ENCODE measurements at regions not wholly inside any gene's neighbourhood (a gene's known extent, or its start where the extent isn't known, plus 50 kb on each side); places are given as distances from the start of the nearest gene placed in this dataset.
"Not testable (repeated sequence)": the region's sequence is repeated elsewhere in the genome, so short reads cannot be mapped to it uniquely, and the experiment has no call there.

DNA sequence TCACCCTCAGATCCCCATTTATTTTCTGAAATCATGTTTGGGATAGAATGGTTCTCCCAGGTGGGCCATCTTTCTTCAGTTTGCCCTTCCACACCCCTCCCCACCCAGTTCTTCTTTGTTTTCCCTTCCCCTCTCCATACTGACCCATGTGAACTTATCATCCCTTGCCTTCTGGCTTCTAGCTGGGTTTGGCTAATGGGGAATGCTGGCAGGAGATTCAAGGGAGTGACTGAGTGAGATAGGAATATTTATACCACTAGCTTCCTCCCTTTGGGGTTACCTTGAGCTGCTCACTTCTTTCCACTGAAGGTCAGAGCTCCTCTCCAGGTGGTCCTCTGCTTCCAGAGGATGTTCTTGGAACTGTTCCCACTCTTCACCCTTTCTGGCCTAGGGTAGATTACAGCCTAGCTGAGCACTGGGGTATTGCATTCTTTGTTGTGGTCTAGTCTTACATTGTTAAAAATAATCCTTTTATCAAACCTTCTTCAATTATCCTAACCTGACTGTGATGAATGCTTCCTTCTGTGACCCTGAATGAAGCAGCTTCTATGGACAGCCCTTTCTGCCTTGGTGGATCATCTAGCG, 88.3 kb upstream of the ATP2B1 start:
- DNase-seq = no peak

DNA sequence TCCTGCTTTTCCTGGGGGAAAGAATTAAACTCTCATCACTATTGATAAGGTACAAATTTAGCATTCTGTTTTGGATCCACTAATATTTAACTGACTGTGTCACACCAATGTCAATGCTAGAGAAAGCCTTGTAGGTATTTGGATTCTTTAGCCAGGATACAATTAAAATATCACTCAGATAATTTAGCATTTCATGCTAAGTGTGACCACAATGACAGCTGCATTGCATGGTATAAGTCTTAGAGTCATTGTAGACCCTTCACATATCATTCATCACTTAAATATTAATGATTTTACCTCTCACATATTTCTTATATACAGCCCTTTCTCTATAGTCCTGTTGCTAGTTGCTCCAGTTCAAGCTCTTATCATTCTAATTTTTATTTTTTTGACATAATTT, 85.3 kb upstream of the ATP2B1 start:
- DNase-seq = no peak

DNA sequence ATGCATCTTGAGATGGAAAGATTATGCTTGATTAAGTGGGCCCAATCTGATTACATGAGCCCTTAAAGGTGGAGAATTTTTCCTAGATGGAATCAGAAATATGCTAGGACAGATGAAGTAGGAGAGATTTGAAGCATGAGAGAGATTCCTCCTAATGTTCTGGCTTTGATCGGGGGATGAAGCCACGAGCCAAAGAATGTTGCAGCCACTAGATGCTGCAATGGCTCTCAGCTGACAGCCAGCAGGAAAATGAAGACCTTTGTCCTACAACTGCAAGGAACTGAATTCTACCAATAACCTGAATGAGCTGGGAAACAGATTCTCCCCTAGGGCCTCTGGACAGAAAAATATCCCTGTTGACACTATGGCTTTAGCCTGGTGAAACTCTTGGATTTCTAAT, 82.6 kb upstream of the ATP2B1 start:
- DNase-seq = no peak

DNA sequence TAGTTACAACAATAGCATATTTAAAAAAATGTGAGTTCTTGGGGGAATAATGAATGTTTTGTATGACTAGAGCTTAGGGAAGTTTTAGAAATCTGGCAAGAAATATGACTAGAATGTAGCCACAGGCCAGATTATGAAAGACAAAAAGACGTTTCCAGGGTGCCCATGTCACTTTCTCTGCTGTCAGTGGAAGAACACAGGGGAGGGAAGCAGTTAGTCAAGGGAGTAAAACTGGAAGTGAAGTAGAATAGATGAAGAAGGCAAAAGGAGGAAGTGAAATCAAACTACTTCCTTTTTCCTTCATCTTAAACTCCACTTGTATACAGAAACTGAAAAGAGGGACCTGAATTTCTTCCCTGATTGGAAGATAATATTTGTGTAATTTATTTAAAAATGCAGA, 81.2 kb upstream of the ATP2B1 start:
- DNase-seq = peak; percentile 39

DNA sequence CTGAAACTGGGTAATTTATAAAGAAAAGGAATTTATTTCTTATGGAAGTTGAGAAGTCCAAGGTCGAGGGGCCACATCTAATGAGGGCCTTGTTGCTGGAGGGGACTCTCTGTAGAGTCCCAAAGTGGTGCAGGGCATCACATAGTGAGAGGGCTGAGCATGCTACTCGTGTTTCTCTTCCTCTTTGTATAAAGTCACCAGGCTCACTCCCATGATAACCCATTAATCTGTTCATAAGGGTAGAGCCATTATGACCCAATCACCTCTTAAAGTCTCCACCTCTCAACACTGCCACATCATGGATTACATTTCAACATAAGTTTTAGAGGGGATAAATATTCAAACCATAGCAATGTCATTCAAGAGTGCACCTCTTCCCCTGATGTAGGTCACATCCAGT, 79.1 kb upstream of the ATP2B1 start:
- DNase-seq = no peak

DNA sequence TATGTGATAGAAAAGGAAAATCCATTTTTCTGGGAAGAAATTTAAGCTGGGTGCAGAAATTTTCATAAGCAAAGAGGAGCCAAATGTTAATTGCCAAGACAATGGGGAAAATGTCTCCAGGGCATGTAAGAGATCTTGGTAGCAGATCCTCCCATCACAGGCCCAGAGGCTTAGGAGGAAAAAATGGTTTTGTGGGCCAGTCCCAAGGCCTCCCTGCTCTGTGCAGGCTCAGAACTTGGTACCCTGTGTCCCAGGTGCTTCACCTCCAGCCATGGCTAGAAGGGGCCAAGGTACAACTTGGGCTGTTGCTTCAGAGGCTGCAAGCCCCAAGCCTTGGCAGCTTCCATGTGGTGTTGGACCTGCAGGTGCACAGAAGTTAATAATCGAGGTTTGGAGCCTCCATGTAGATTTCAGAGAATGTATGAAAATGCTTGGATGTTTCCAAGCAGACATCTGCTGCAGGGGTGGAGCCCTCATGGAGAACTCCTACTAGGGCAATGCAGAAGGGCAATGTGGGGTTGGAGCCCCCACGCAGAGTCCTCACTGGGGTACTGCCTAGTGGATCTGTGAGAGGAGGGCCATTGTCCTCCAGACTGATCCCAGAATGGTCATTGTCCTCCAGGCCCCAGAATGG, 77.7 kb upstream of the ATP2B1 start:
- DNase-seq = no peak

DNA sequence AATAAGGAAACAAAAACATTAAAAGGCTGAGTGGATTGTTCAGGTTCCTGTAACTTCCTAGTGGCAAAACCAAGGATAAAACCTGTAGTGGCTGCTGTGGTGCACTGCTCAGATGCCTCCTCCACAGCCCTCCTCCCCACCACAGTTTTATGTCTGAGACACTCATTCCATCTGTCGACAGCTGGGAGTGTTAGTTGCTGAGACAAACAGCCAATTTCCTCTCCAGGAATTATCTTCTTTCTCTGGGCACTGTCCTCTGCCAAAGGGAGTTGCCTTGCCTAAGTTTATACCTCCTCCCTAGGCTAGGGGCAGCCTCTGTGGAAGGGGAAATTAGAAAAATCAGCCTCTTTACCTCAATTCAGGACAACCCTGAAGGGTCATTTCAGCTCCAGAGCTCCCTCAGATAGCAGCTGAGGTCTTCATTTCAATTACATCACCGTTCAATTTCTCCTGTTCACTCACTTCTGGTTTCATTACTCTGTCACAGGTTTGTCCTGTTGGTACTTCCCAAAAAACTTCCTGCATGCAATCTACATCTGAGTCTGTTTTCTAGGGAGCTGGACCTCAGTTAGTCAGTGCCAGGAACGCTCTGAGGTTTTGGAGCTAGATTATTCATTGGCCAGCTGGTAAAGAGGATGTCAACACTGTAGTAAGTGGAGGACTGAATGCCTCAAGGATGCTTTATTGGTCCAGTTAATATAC, 74.9 kb upstream of the ATP2B1 start:
- DNase-seq = peak; percentile 59

DNA sequence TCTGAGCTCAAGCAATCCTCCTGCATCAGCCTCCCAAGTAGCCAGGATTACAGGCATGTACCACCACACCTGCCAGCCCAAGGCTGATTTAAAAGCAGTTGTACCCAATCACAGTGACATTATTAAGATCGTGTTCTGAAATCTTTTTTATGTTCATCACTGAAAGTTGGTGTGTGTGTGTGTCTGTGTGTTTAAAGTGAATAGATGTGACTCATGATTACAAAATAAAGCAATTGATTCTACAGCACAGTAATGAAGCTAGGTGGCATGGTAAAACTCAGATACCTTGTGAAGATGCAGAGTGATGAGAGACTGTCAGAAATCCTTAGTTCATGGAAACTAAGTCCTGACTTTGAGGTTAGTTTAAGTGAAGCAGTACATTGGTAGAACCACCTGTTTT, 74.2 kb upstream of the ATP2B1 start:
- DNase-seq = no peak

DNA sequence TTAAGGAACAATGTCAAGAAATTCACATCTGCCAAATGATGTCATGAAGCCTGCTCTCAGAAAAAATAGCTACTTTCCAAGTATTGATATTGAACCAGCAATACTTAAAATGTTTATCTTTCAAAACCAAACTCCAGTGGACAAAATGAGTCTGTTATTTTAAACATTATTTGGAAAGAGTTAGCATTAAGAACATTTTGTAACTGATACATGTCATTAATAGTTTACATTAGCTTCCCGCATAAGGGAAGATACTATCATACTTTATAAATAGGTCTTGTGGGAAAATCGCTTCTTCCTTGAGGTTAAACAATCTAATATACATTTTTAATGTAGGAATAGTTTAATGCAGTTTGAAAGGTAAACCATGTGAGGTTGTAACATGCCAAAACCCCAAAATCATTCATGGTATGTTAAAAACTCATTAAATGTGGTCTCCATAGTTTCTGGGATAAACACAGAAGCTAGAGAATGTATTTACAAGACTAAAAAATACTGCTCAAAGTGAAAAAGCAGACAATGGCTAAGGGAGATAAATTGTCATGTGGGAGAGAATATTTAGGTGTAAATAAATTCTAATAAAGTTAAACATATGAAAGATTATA, 73.4 kb upstream of the ATP2B1 start:
- peak; percentile 46 for DNase-seq

DNA sequence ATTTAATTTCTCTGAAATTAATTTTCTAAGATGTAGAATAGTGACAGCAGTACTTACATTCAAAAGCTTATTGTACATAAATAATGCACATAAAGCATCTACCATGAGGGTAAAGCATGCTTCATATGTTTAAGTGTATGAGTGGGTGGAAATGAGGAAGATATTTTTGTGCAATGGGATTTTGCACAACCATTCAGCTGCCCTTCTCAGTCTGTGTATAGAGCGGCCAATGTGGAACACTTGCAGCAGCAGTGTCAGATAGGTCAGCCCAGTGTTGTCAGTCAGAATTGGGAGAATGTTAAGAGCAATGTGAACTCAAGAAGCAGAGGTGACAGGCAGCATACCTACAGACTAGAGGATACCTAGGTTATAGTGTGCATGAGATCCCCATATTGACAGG, 72.5 kb upstream of the ATP2B1 start:
- no peak for DNase-seq

DNA sequence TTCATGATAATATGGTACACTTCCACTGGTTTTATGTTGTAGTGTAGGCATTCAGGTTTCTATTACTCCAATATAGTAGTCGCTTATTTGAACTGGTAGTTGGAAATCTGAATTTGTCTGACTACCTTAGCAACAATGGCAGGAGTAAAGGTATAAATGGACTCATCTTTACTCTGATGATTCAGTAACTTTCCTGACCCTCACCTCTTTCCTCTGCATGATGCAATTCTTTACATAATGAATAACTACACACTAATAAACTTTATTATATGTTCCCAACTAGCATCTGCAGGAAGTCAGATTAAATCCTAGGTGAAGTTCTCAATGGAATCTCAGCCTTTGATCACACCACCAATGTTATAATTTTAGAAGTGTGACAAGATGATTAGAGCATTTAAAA, 70.5 kb upstream of the ATP2B1 start:
- no peak for DNase-seq

DNA sequence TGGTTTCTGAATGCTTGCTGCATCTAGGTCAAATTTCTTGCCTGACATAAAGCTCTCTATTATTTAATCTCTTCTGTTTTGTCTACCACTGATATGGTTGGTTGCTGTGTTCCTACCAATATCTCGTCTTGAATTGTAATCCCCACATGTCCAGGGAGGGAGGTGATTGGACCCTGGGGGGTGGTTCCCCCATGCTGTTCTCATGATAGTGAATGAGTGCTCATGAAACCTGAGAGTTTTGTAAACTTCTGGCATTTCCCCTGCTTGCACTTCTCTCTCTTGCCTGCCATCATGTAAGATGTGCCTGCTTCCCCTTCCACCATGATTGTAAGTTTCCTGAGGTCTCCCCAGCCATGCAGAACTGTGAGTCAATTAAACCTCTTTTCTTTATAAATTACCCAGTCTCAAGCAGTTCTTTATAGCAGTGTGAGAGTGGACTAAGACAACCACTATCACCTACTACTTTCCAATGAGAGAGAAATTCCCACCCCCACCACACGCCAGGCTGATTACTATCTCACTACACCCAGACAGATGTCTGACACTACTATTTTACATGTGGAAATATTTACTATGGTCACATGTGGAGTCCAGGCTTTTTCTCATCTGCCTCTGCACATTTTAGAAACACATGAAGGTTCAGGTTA, 69.2 kb upstream of the ATP2B1 start:
- DNase-seq = no peak

DNA sequence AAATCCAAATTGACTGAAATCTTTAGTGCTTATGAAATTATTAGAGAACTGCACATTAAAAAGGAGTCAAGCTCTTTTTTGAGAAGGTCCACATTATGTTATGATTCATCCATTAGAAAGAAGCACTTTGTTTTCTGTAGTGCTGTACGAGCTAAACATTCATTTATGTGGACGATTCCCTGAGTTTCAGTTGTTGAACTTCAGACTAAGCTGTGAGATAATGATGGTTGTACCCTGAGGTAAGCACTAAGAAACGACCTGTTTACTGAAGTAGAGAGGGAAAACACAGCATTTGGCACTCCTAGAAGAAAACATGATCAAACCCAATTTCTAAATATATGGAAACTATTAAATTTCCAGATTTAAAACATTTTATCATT, 67.3 kb upstream of the ATP2B1 start:
- DNase-seq = no peak

DNA sequence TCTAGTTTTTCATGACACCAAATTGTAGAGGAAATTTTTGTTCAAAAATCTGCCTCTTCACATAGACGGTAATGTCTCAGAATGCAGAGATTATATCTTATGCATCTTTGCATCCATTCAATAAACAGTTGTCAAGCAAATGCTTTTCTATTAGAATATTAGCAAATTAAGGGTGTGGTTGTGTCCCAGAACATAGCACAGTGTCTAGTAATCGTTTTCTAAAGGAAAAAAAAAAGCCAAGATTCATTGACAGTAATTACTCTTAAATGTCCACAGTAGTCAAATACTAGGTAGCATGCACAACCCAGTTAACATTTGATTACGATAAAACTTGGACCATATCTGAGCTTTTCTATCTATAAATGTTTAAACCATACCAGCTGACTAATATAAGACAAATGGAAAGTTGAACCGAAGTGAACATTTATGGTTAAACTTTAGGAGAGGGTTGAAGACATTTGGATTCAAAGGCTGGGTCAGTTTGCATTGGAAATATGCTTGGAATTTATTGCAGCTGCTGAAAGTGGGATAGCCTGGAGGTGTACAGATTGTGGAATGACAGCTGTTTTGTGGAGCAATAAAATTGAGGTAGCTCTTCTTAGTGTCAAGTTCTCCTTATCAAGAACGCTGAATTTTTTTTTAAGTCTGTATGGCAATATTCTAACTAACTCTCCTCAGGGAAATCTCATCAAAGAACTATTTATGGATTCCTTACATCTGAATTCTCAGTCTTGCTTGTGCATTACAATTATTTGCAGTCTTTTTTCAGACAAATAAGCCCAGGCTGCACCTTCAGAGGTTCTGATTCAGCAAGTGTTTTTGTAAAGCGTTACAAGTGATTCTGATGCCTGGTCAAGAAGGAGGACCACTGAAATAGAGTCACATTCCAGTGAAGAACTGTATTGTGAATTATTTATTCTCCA, 66.7 kb upstream of the ATP2B1 start:
- DNase-seq = peak; percentile 66

DNA sequence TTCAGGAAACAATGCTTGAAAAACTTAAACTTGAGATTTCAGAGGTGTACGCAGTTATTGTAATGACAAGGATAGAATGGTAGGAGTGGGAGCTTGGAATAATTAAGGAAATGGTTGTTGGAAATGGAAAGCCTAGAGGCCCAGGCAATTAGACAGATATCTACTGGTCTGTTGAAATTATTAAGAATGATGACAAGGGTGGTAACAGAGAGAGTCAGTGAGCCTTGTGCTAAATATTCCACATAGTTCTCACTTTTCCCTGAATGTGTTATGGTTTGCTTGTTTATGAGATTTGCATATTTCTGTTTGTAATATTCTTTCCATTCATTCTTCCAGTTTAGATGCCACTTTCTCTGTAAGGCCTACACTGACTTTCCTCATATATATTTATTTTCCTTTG, 66.0 kb upstream of the ATP2B1 start:
- DNase-seq = no peak

DNA sequence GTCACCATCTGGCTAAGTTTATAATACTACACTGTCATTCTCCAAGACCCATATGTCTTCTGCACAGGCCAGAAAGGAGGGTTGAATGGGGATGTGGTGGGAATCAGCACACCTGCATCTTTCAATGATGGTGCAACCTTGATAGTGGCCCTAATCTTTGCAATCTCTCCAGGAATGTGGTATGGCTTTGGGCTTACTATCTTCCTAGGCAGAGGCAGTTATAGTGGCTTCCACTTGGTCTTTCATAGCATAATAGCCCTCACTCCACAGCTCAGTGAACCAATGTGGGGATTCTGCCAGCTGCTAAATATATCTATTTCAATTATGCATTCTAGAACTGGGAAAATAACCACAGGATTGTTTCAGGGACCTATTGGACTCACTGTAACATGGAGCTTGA, 61.8 kb upstream of the ATP2B1 start:
- DNase-seq = peak; percentile 42

DNA sequence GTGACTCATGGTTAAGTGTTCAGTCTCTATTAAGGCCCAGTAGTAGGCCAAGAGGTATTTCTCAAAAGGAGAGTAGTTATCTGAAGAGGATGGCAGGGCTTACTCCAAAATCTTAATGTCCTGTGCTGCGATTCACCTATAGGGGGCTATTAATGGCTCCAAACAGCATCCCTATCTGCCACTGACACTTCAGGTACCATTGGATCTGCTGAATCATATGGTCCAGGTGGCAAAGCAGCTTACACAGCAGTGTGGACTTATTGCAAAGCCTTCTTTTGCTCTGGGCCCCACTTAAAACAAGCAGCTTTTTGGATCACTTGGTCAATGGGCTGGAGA, 60.8 kb upstream of the ATP2B1 start:
- DNase-seq = no peak

DNA sequence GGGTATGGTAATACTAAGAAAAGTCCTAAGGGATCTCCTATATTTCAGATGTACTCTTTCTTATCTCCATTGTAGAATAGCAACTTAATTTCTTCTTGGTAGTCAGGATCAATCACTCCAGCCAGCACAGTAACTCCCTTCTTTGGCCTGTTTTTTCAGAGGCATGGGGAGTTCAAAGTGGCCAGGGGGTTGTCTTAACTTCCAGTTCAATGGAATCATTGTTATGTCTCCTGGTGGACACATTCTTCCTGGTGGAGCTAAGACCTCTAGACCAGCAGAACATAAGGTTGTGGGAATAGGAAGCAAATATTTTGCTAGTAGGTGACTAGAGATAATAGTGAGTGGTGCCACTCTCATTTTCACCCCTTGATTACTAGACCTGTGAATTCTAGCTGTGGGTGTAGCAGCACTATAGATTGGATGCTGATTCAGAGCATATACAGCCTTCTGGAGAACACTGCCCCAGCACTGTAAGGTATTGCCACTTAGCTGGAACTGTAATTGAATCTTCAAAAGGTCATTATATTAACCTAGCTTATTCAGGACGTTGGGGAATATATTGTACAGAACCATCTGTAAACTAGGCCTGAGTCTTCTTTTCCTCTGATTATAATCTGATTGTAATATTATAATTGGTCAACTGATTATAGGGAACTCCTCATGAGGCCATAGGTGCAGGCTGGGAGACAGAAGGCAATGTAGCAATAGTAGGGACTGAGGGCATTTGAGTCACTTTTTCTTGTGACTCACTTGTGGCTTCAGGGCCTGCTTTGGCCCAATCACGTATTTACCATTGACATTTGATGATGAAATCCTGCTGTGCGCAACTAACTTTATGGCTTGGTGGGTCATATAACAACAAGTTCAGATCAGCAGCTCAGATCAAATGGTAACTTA, 60.2 kb upstream of the ATP2B1 start:
- DNase-seq = peak; percentile 90

DNA sequence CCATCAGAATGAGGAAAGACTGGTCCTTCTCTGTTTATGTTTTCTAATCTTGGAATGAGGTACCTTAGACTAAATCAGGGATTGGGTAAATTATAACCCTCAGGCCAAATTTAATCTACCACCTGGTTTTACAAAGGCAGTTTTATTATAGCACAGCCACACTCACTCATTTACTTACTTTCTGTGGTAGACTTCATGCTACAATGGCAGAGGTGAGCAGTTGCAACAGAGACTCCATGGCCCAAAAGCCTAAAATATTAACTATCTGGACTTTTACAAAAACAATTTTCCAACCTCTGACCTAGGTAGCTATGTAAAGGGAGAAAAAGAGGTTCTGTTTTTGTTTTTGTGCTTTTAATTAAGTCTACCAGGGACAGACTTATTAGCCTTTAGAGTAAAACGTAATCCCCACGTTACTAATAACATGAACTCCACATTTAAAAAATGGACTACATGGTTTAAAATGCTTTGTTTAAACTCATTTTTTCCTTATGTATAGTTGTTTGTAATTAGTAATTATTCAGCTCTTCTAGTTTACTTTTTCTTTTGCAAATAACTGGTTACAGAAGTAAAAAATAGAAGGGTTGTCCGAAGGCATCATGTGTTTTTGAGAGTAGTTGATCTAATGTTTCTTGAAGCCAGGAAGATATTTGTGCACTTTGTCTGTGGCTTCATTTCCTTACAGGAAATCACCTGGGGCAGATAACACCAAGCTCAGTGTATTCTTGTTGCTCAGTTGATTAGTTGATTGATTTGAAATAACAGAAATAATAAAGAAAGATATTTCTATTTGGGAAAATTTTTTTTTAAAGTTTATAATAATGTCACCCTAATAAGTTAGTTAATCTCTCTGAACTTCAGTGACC, 57.6 kb upstream of the ATP2B1 start:
- no peak for DNase-seq

DNA sequence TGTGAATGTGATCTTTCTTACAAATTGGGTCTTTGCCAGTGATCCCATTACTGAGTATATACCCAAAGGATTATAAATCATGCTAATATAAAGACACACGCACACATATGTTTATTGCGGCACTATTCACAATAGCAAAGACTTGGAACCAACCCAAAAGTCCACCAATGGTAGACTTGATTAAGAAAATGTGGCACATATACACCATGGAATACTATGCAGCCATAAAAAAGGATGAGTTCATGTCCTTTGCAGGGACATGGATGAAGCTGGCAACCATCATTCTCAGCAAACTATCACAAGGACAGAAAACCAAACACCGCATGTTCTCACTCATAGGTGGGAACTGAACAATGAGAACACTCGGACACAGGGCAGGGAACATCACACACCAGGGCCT, 55.5 kb upstream of the ATP2B1 start:
- not testable (repeated sequence) for DNase-seq

All from fibroblast of skin of abdomen (primary cell).